Common myeloid progenitor, CD34-positive (primary cell): ENCODE measurements at regions not wholly inside any gene's neighbourhood (a gene's known extent, or its start where the extent isn't known, plus 50 kb on each side); places are given as distances from the start of the nearest gene placed in this dataset.
"Not testable (repeated sequence)": the region's sequence is repeated elsewhere in the genome, so short reads cannot be mapped to it uniquely, and the experiment has no call there.

Experiments used
- CTCF ChIA-PET: fragments of 350-600 bp; sonication (Branson Sonifier 250); formaldehyde crosslinking; loops from one replicate; lab custom pipeline; 2021; ENCODE audit warnings: antibody characterized with exemption; lab: Charles Lee
- POLR2A ChIA-PET: fragments of 350-600 bp; sonication (Branson Sonifier 250); formaldehyde crosslinking; loops from one replicate; lab custom pipeline; 2021; ENCODE audit warnings: antibody characterized with exemption; lab: Charles Lee
- DNase-seq, 3 donors: peaks; one replicate each; pipeline versions ENCODE4 v3.0.0 to v3.0.0-alpha.2; 2013
- H3K27ac ChIP-seq, 2 experiments: 1 replicate in 1 of 2; 2 replicates in 1 of 2; pipeline ENCODE4 v1.7.0; 2013; ENCODE audit warnings: inconsistent platforms in 2 of 2, low read length in 2 of 2, mild to moderate bottlenecking in 2 of 2, low read depth in 1 of 2, moderate library complexity in 1 of 2; ENCODE audit not compliant: severe bottlenecking in 2 of 2, insufficient read depth in 1 of 2, poor library complexity in 1 of 2
- H3K27me3 ChIP-seq, 5 experiments: replicated peaks in 2 of 5; 1 replicate in 3 of 5; 2 replicates in 2 of 5; pipeline versions ENCODE4 v1.6.1 to v1.7.0; 2013; ENCODE audit warnings: low read length in 4 of 5, mild to moderate bottlenecking in 2 of 5, moderate library complexity in 2 of 5, inconsistent platforms in 1 of 5; ENCODE audit not compliant: insufficient read depth in 5 of 5, control insufficient read depth in 4 of 5
- H3K36me3 ChIP-seq, 4 experiments: 1 replicate in 2 of 4; 2 replicates in 2 of 4; pipeline versions ENCODE4 v1.6.1 to v1.7.0; 2013; ENCODE audit warnings: low read length in 3 of 4, control low read depth in 1 of 4, mild to moderate bottlenecking in 1 of 4; ENCODE audit not compliant: control insufficient read depth in 4 of 4, insufficient read depth in 4 of 4
- H3K4me1 ChIP-seq, 4 experiments: 1 replicate in 3 of 4; 2 replicates in 1 of 4; pipeline versions ENCODE4 v1.6.1 to v1.7.1; 2013; ENCODE audit warnings: low read length in 3 of 4, mild to moderate bottlenecking in 3 of 4, control low read depth in 1 of 4, inconsistent platforms in 1 of 4, moderate library complexity in 1 of 4; ENCODE audit not compliant: control insufficient read depth in 4 of 4, insufficient read depth in 4 of 4; ENCODE audit errors: control extremely low read depth in 1 of 4
- H3K4me3 ChIP-seq, 7 experiments: 1 replicate in 4 of 7; 2 replicates in 3 of 7; pipeline versions ENCODE4 v1.5.1 to v1.7.0; 2013; ENCODE audit warnings: mild to moderate bottlenecking in 7 of 7, low read length in 6 of 7, moderate library complexity in 6 of 7, inconsistent platforms in 2 of 7, low read depth in 2 of 7, control low read depth in 1 of 7; ENCODE audit not compliant: insufficient read depth in 4 of 7, control insufficient read depth in 1 of 7; ENCODE audit errors: extremely low read depth in 1 of 7
- H3K9me3 ChIP-seq, 5 experiments: 1 replicate in 4 of 5; 2 replicates in 1 of 5; pipeline versions ENCODE4 v1.6.1 to v1.7.1; 2013; ENCODE audit warnings: low read length in 4 of 5, mild to moderate bottlenecking in 2 of 5, inconsistent platforms in 1 of 5, low read depth in 1 of 5, moderate library complexity in 1 of 5; ENCODE audit not compliant: control insufficient read depth in 4 of 5, insufficient read depth in 2 of 5; ENCODE audit errors: control extremely low read depth in 1 of 5
- WGBS: methylation state at CpG from one replicate; pipeline ENCODE4 v1.1.5; 2013; ENCODE audit not compliant: insufficient coverage; 5-methylcytosine and 5-hydroxymethylcytosine counted together

DNA sequence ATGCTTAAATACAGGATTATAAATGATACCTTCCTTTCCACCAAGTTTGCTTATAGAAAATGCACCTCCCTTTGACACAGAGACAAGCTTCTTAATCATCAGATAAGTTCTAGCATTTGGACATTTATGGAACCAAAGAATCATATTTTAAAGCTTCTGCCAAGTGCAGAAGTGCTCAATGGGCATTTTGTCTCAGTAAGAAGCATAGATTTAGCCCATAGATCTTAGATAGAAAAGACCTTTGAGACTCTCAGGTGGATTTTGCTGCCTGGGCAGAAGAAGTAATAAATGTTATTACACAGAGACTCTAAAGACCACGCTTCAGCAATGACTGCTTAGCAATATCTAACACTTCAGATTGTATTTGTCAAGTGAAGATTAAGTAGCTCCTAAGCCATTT lies 174.6 kb downstream of the VEGFC start:
- H3K36me3 ChIP-seq: no peaks in the 10 kb centered on the region
- CTCF ChIA-PET: no interaction called here
- no CpG with 5 or more reads among the region's 1 CpG for WGBS
- POLR2A ChIA-PET: no interaction called here
- no peaks in the 10 kb centered on the region for H3K9me3 ChIP-seq
- DNase-seq: no peak
- no peak overlapping the region for H3K4me3 ChIP-seq
- H3K4me1 ChIP-seq: no peaks in the 10 kb centered on the region
- no peaks in the 10 kb centered on the region for H3K27me3 ChIP-seq
- no peak overlapping the region for H3K27ac ChIP-seq

- H3K27ac ChIP-seq: no peak overlapping the region
- WGBS: 89% methylated on average over 1 of the region's 2 CpGs
- H3K27me3 ChIP-seq: no peaks in the 10 kb centered on the region
- DNase-seq: no peak
- no peaks in the 10 kb centered on the region for H3K36me3 ChIP-seq
- CTCF ChIA-PET: no interaction called here
- no peak overlapping the region for H3K4me3 ChIP-seq
- POLR2A ChIA-PET: no interaction called here
- H3K9me3 ChIP-seq: no peaks in the 10 kb centered on the region
- H3K4me1 ChIP-seq: no peaks in the 10 kb centered on the region
Measured at GRCh38 chr4:176619430-176619829, 173.3 kb downstream of the VEGFC start.

- no peak for DNase-seq
- ChIA-PET CTCF (no interaction called here), POLR2A (no interaction called here)
- 100% methylated on average over 1 of the region's 2 CpGs for WGBS
- no peak overlapping the region for H3K27ac ChIP-seq
- H3K36me3 ChIP-seq: no peaks in the 10 kb centered on the region
- H3K4me3 ChIP-seq: no peak overlapping the region
- H3K9me3 ChIP-seq: no peaks in the 10 kb centered on the region
- H3K4me1 ChIP-seq: no peaks in the 10 kb centered on the region
- H3K27me3 ChIP-seq: no peaks in the 10 kb centered on the region
Measured at GRCh38 chr4:176622251-176622948, 170.3 kb downstream of the VEGFC start.

GRCh38 chr4:176624983-176625610 lies 167.6 kb downstream of the VEGFC start:
- H3K27ac ChIP-seq, H3K9me3 ChIP-seq, CTCF ChIA-PET, H3K4me1 ChIP-seq, DNase-seq, POLR2A ChIA-PET, H3K27me3 ChIP-seq, H3K4me3 ChIP-seq, H3K36me3 ChIP-seq: not testable (repeated sequence)
- 97% methylated on average over 18 of the region's 37 CpGs for WGBS

GRCh38 chr4:176627916-176628315 lies 164.8 kb downstream of the VEGFC start:
- ChIA-PET CTCF (no interaction called here), POLR2A (no interaction called here)
- 100% methylated on average over 1 of the region's 4 CpGs for WGBS

DNA sequence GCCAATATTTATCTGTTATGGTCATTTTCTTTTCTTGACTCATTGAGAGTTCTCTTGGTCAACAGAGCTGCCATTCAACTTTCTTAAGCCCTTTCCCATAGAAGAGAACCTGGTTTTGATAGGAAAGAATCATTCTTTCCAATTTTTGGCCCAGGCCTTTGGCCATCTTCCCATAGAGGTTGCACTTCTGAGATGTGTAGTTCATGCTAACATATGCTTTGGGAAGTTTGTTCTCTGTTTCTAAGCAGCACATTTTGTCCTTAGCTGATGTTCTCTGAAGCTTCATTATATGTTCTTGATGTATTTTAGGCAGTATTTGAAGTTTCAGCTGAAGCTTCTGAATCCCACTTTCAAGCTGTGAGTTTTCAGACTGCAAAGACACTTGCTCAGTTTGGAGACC lies 161.1 kb downstream of the VEGFC start:
- Histone ChIP-seq H3K27ac (no peak overlapping the region), H3K36me3 (no peaks in the 10 kb centered on the region), H3K9me3 (no peaks in the 10 kb centered on the region), H3K27me3 (peaks cover 0 to 2% (median 0%) of the 10 kb centered on the region in 5 experiments), H3K4me1 (no peaks in the 10 kb centered on the region), H3K4me3 (no peak overlapping the region)
- ChIA-PET CTCF (interaction anchor here (0.7 kb wide), 1 partner anchor 19 kb away, joined by 3 read pairs; no protein-coding TSS in a partner anchor), POLR2A (no interaction called here)
- DNase-seq: no peak

More at GRCh38 chr4:176627916-176628315, 164.8 kb downstream of the VEGFC start:
- Histone ChIP-seq H3K4me3 (no peak overlapping the region), H3K27me3 (no peaks in the 10 kb centered on the region), H3K4me1 (no peaks in the 10 kb centered on the region), H3K9me3 (no peaks in the 10 kb centered on the region), H3K27ac (no peak overlapping the region), H3K36me3 (no peaks in the 10 kb centered on the region)
- DNase-seq: no peak
